ENCODE measurements at regions not wholly inside any gene's neighbourhood (a gene's known extent, or its start where the extent isn't known, plus 50 kb on each side); places are given as distances from the start of the nearest gene placed in this dataset.

- TF ChIP-seq, protein P1, sequence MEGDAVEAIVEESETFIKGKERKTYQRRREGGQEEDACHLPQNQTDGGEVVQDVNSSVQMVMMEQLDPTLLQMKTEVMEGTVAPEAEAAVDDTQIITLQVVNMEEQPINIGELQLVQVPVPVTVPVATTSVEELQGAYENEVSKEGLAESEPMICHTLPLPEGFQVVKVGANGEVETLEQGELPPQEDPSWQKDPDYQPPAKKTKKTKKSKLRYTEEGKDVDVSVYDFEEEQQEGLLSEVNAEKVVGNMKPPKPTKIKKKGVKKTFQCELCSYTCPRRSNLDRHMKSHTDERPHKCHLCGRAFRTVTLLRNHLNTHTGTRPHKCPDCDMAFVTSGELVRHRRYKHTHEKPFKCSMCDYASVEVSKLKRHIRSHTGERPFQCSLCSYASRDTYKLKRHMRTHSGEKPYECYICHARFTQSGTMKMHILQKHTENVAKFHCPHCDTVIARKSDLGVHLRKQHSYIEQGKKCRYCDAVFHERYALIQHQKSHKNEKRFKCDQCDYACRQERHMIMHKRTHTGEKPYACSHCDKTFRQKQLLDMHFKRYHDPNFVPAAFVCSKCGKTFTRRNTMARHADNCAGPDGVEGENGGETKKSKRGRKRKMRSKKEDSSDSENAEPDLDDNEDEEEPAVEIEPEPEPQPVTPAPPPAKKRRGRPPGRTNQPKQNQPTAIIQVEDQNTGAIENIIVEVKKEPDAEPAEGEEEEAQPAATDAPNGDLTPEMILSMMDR (IDR thresholded peaks at IDR 0.05) = no peak
- TF ChIP-seq POLR2A (IDR thresholded peaks at IDR 0.05) = no peak
Measured at GRCh38 chr2:126050991-126051736, 604.8 kb upstream of the GYPC start.
